LNCaP clone FGC (cell line): ENCODE measurements at regions not wholly inside any gene's neighbourhood (a gene's known extent, or its start where the extent isn't known, plus 50 kb on each side); places are given as distances from the start of the nearest gene placed in this dataset.
"Not testable (repeated sequence)": the region's sequence is repeated elsewhere in the genome, so short reads cannot be mapped to it uniquely, and the experiment has no call there.

Experiments
- DNase-seq: peaks from one replicate; pipeline ENCODE4 v3.0.0-alpha.2; 2011; ENCODE audit warnings: low read depth
- H3K4me3 ChIP-seq: 2 replicates; pipeline ENCODE4 v1.5.1; 2011; ENCODE audit warnings: mild to moderate bottlenecking, low read depth, low read length, control low read depth
- CTCF ChIP-seq: IDR thresholded peaks from 2 replicates; pipeline ENCODE4 v1.5.1; 2012; ENCODE audit warnings: mild to moderate bottlenecking; ENCODE audit not compliant: control insufficient read depth, insufficient read depth; ENCODE audit errors: extremely low read depth

GRCh38 chr22:23433127-23434005, 146.7 kb downstream of the IGLL1 start:
- H3K4me3 ChIP-seq, DNase-seq: not testable (repeated sequence)
- TF ChIP-seq CTCF: peak; percentile 48

DNA sequence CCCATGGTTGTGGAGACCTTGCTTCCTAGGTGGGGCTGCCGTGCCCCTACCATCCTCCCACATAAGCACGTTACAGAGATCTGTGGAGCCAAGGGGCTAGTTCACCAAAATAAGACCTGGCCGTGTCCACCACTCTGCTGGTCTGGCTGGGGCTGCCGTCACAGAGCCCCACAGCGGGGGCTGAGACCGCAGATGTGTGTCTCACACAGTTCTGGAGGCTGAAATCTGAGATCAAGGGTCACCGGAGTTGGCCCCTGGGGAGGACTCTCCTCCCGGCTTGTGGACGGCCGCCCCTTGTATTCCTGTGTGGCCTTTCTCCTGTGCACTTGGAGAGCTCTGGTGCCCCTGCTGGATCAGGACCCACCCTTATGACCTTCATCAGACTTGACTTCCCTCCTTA, 147.4 kb downstream of the IGLL1 start:
- not testable (repeated sequence) for H3K4me3 ChIP-seq, DNase-seq

GRCh38 chr22:23431337-23432072, 148.6 kb downstream of the IGLL1 start:
- no peak overlapping the region for H3K4me3 ChIP-seq
- no peak for TF ChIP-seq CTCF
- DNase-seq: no peak

- not testable (repeated sequence) for DNase-seq, H3K4me3 ChIP-seq
Measured at GRCh38 chr22:23424551-23425068, 155.5 kb downstream of the IGLL1 start.

- no peak for TF ChIP-seq CTCF
- DNase-seq: no peak
- H3K4me3 ChIP-seq: no peak overlapping the region
Measured at GRCh38 chr22:23424031-23424430, 156.1 kb downstream of the IGLL1 start.

DNA sequence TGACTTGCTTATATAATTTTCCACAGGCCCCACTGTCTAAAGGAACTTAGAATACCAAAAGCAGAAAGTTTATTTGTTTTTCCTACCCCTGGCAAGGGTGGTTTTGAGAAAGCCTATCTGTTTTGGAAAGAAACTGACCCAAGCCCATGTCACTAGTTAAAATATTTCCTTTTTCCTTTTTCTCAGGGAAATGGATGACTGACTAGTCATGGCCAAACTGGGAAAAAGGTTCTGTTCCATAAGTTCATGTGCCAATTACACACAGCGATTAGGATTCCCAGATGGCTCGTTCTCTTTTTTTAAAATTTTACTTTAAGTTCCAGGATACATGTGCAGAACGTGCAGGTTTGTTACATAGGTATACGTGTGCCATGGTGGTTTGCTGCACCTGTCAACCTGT, 157.8 kb downstream of the IGLL1 start:
- not testable (repeated sequence) for DNase-seq

DNA sequence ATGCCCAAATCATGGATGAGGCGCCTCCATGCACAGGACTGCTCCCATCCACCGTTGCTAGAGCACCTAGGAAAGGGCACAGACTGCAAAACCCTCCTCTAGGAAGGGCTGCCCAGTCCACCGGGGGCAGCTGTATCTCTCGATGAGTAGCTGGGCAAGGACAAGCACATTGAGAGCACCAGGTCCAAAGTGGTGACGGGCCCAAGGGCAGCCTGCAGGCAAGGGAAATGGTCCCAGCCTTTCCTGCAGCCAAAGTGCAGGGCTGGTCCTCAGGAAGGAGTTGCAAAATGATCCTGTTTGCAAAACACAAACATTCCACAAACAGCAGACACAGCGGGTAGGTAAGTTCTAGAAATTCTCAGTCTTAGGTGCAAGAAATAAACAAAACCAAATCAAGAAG, 158.8 kb downstream of the IGLL1 start:
- DNase-seq, H3K4me3 ChIP-seq: not testable (repeated sequence)

More for the DNA sequence above, 157.8 kb downstream of the IGLL1 start:
- not testable (repeated sequence) for H3K4me3 ChIP-seq

- H3K4me3 ChIP-seq: no peak overlapping the region
- TF ChIP-seq CTCF: no peak
- no peak for DNase-seq
Measured at GRCh38 chr22:23419931-23420330, 160.2 kb downstream of the IGLL1 start.

- no peak for TF ChIP-seq CTCF
- no peak for DNase-seq
- H3K4me3 ChIP-seq: no peak overlapping the region
Measured at GRCh38 chr22:23419171-23419570, 160.9 kb downstream of the IGLL1 start.
